ENCODE measurements at regions not wholly inside any gene's neighbourhood (a gene's known extent, or its start where the extent isn't known, plus 50 kb on each side); places are given as distances from the start of the nearest gene placed in this dataset.
"Not testable (repeated sequence)": the region's sequence is repeated elsewhere in the genome, so short reads cannot be mapped to it uniquely, and the experiment has no call there.

- Histone ChIP-seq H3K27me3 (ENCODE audit: control insufficient read depth in 1 of 2, insufficient read depth in 2 of 2, low read length in 2 of 2) (no peaks in the 10 kb centered on the region), H3K4me3 (ENCODE audit: low read depth in 1 of 2, low read length in 2 of 2) (no peak overlapping the region), H3K36me3 (ENCODE audit: control insufficient read depth in 2 of 2, insufficient read depth in 2 of 2, low read length in 1 of 2) (no peaks in the 10 kb centered on the region), H3K4me1 (ENCODE audit: control insufficient read depth in 2 of 2, insufficient read depth in 2 of 2, low read length in 1 of 2) (no peaks in the 10 kb centered on the region), H3K9me3 (ENCODE audit: control insufficient read depth in 2 of 2, insufficient read depth in 1 of 2, low read depth in 1 of 2, low read length in 1 of 2) (no peaks in the 10 kb centered on the region), H3K27ac (ENCODE audit: low read depth in 2 of 2, low read length in 1 of 2) (no peak overlapping the region)
- WGBS, 2 donors, result 85% methylated on average over 3 of the region's 3 CpGs
These were observed 94.9 kb upstream of the DLX6 start for GRCh38 chr7:96910486-96910885.

- no peaks in the 10 kb centered on the region for H3K36me3 ChIP-seq (ENCODE audit: control insufficient read depth in 2 of 2, insufficient read depth in 2 of 2, low read length in 1 of 2)
- no peaks in the 10 kb centered on the region for H3K27me3 ChIP-seq (ENCODE audit: control insufficient read depth in 1 of 2, insufficient read depth in 2 of 2, low read length in 2 of 2)
- no peak overlapping the region for H3K4me3 ChIP-seq (ENCODE audit: low read depth in 1 of 2, low read length in 2 of 2)
- no peaks in the 10 kb centered on the region for H3K9me3 ChIP-seq (ENCODE audit: control insufficient read depth in 2 of 2, insufficient read depth in 1 of 2, low read depth in 1 of 2, low read length in 1 of 2)
- 29 to 62% methylated on average over 1 of the region's 1 CpG for WGBS, 2 donors
- no peak overlapping the region for H3K27ac ChIP-seq (ENCODE audit: low read depth in 2 of 2, low read length in 1 of 2)
- H3K4me1 ChIP-seq (ENCODE audit: control insufficient read depth in 2 of 2, insufficient read depth in 2 of 2, low read length in 1 of 2), result no peaks in the 10 kb centered on the region
These were observed 90.3 kb upstream of the DLX6 start for GRCh38 chr7:96915029-96915428.

GRCh38 chr7:96920064-96920463 is 85.3 kb upstream of the DLX6 start:
- peaks cover 0 to 2% of the 10 kb centered on the region in 2 donors for H3K4me1 ChIP-seq (ENCODE audit: control insufficient read depth in 2 of 2, insufficient read depth in 2 of 2, low read length in 1 of 2)
- H3K36me3 ChIP-seq (ENCODE audit: control insufficient read depth in 2 of 2, insufficient read depth in 2 of 2, low read length in 1 of 2), result no peaks in the 10 kb centered on the region
- no peaks in the 10 kb centered on the region for H3K27me3 ChIP-seq (ENCODE audit: control insufficient read depth in 1 of 2, insufficient read depth in 2 of 2, low read length in 2 of 2)
- H3K9me3 ChIP-seq (ENCODE audit: control insufficient read depth in 2 of 2, insufficient read depth in 1 of 2, low read depth in 1 of 2, low read length in 1 of 2), result no peaks in the 10 kb centered on the region
- H3K4me3 ChIP-seq (ENCODE audit: low read depth in 1 of 2, low read length in 2 of 2), result no peak overlapping the region
- H3K27ac ChIP-seq (ENCODE audit: low read depth in 2 of 2, low read length in 1 of 2), result no peak overlapping the region

GRCh38 chr7:96920713-96921112 is 84.6 kb upstream of the DLX6 start:
- Histone ChIP-seq H3K27ac (ENCODE audit: low read depth in 2 of 2, low read length in 1 of 2) (no peak overlapping the region), H3K4me3 (ENCODE audit: low read depth in 1 of 2, low read length in 2 of 2) (no peak overlapping the region), H3K27me3 (ENCODE audit: control insufficient read depth in 1 of 2, insufficient read depth in 2 of 2, low read length in 2 of 2) (no peaks in the 10 kb centered on the region), H3K9me3 (ENCODE audit: control insufficient read depth in 2 of 2, insufficient read depth in 1 of 2, low read depth in 1 of 2, low read length in 1 of 2) (no peaks in the 10 kb centered on the region), H3K36me3 (ENCODE audit: control insufficient read depth in 2 of 2, insufficient read depth in 2 of 2, low read length in 1 of 2) (no peaks in the 10 kb centered on the region), H3K4me1 (ENCODE audit: control insufficient read depth in 2 of 2, insufficient read depth in 2 of 2, low read length in 1 of 2) (peaks cover 0 to 2% of the 10 kb centered on the region in 2 donors)
- 44 to 49% methylated on average over 1 of the region's 1 CpG for WGBS, 2 donors

GRCh38 chr7:96921231-96921630 is 84.1 kb upstream of the DLX6 start:
- Histone ChIP-seq H3K4me3 (ENCODE audit: low read depth in 1 of 2, low read length in 2 of 2) (no peak overlapping the region), H3K9me3 (ENCODE audit: control insufficient read depth in 2 of 2, insufficient read depth in 1 of 2, low read depth in 1 of 2, low read length in 1 of 2) (no peaks in the 10 kb centered on the region), H3K36me3 (ENCODE audit: control insufficient read depth in 2 of 2, insufficient read depth in 2 of 2, low read length in 1 of 2) (no peaks in the 10 kb centered on the region), H3K27ac (ENCODE audit: low read depth in 2 of 2, low read length in 1 of 2) (peak overlapping the region in 1 of 2 donors; percentile 75), H3K27me3 (ENCODE audit: control insufficient read depth in 1 of 2, insufficient read depth in 2 of 2, low read length in 2 of 2) (no peaks in the 10 kb centered on the region), H3K4me1 (ENCODE audit: control insufficient read depth in 2 of 2, insufficient read depth in 2 of 2, low read length in 1 of 2) (peaks cover 0 to 2% of the 10 kb centered on the region in 2 donors)
- WGBS, 2 donors, result 38 to 44% methylated on average over 5 of the region's 5 CpGs

GRCh38 chr7:96921771-96922170 is 83.6 kb upstream of the DLX6 start:
- no peaks in the 10 kb centered on the region for H3K9me3 ChIP-seq (ENCODE audit: control insufficient read depth in 2 of 2, insufficient read depth in 1 of 2, low read depth in 1 of 2, low read length in 1 of 2)
- WGBS, 2 donors, result 39 to 53% methylated on average over 3 of the region's 3 CpGs
- H3K27ac ChIP-seq (ENCODE audit: low read depth in 2 of 2, low read length in 1 of 2), result peak overlapping the region in 1 of 2 donors; percentile 75
- no peaks in the 10 kb centered on the region for H3K36me3 ChIP-seq (ENCODE audit: control insufficient read depth in 2 of 2, insufficient read depth in 2 of 2, low read length in 1 of 2)
- peaks cover 0 to 2% of the 10 kb centered on the region in 2 donors for H3K4me1 ChIP-seq (ENCODE audit: control insufficient read depth in 2 of 2, insufficient read depth in 2 of 2, low read length in 1 of 2)
- H3K27me3 ChIP-seq (ENCODE audit: control insufficient read depth in 1 of 2, insufficient read depth in 2 of 2, low read length in 2 of 2), result no peaks in the 10 kb centered on the region
- no peak overlapping the region for H3K4me3 ChIP-seq (ENCODE audit: low read depth in 1 of 2, low read length in 2 of 2)

- not testable (repeated sequence) for H3K4me3 ChIP-seq (ENCODE audit: low read depth in 1 of 2, low read length in 2 of 2); H3K9me3 ChIP-seq (ENCODE audit: control insufficient read depth in 2 of 2, insufficient read depth in 1 of 2, low read depth in 1 of 2, low read length in 1 of 2); H3K27me3 ChIP-seq (ENCODE audit: control insufficient read depth in 1 of 2, insufficient read depth in 2 of 2, low read length in 2 of 2); H3K36me3 ChIP-seq (ENCODE audit: control insufficient read depth in 2 of 2, insufficient read depth in 2 of 2, low read length in 1 of 2); H3K27ac ChIP-seq (ENCODE audit: low read depth in 2 of 2, low read length in 1 of 2); H3K4me1 ChIP-seq (ENCODE audit: control insufficient read depth in 2 of 2, insufficient read depth in 2 of 2, low read length in 1 of 2)
These were observed 82.0 kb upstream of the DLX6 start for GRCh38 chr7:96923345-96923744.

- Histone ChIP-seq H3K27me3 (ENCODE audit: control insufficient read depth in 1 of 2, insufficient read depth in 2 of 2, low read length in 2 of 2) (no peaks in the 10 kb centered on the region), H3K27ac (ENCODE audit: low read depth in 2 of 2, low read length in 1 of 2) (no peak overlapping the region), H3K4me1 (ENCODE audit: control insufficient read depth in 2 of 2, insufficient read depth in 2 of 2, low read length in 1 of 2) (peaks cover 0 to 2% of the 10 kb centered on the region in 2 donors), H3K36me3 (ENCODE audit: control insufficient read depth in 2 of 2, insufficient read depth in 2 of 2, low read length in 1 of 2) (no peaks in the 10 kb centered on the region), H3K4me3 (ENCODE audit: low read depth in 1 of 2, low read length in 2 of 2) (no peak overlapping the region), H3K9me3 (ENCODE audit: control insufficient read depth in 2 of 2, insufficient read depth in 1 of 2, low read depth in 1 of 2, low read length in 1 of 2) (no peaks in the 10 kb centered on the region)
- 95% methylated on average over 5 of the region's 5 CpGs for WGBS, 2 donors
These were observed 78.2 kb upstream of the DLX6 start for GRCh38 chr7:96927131-96927530.

GRCh38 chr7:96928965-96929364 is 76.4 kb upstream of the DLX6 start:
- WGBS, 2 donors, result 62 to 88% methylated on average over 2 of the region's 2 CpGs
- H3K27ac ChIP-seq (ENCODE audit: low read depth in 2 of 2, low read length in 1 of 2), result no peak overlapping the region
- no peaks in the 10 kb centered on the region for H3K27me3 ChIP-seq (ENCODE audit: control insufficient read depth in 1 of 2, insufficient read depth in 2 of 2, low read length in 2 of 2)
- no peak overlapping the region for H3K4me3 ChIP-seq (ENCODE audit: low read depth in 1 of 2, low read length in 2 of 2)
- H3K4me1 ChIP-seq (ENCODE audit: control insufficient read depth in 2 of 2, insufficient read depth in 2 of 2, low read length in 1 of 2), result peaks cover 0 to 2% of the 10 kb centered on the region in 2 donors
- H3K36me3 ChIP-seq (ENCODE audit: control insufficient read depth in 2 of 2, insufficient read depth in 2 of 2, low read length in 1 of 2), result no peaks in the 10 kb centered on the region
- H3K9me3 ChIP-seq (ENCODE audit: control insufficient read depth in 2 of 2, insufficient read depth in 1 of 2, low read depth in 1 of 2, low read length in 1 of 2), result no peaks in the 10 kb centered on the region

GRCh38 chr7:96931891-96932290 is 73.5 kb upstream of the DLX6 start:
- Histone ChIP-seq H3K4me1 (ENCODE audit: control insufficient read depth in 2 of 2, insufficient read depth in 2 of 2, low read length in 1 of 2) (peaks cover 0 to 2% of the 10 kb centered on the region in 2 donors), H3K36me3 (ENCODE audit: control insufficient read depth in 2 of 2, insufficient read depth in 2 of 2, low read length in 1 of 2) (no peaks in the 10 kb centered on the region), H3K27me3 (ENCODE audit: control insufficient read depth in 1 of 2, insufficient read depth in 2 of 2, low read length in 2 of 2) (no peaks in the 10 kb centered on the region), H3K9me3 (ENCODE audit: control insufficient read depth in 2 of 2, insufficient read depth in 1 of 2, low read depth in 1 of 2, low read length in 1 of 2) (no peaks in the 10 kb centered on the region), H3K4me3 (ENCODE audit: low read depth in 1 of 2, low read length in 2 of 2) (no peak overlapping the region), H3K27ac (ENCODE audit: low read depth in 2 of 2, low read length in 1 of 2) (no peak overlapping the region)
- 87 to 89% methylated on average over 1 of the region's 1 CpG for WGBS, 2 donors
